Mesendoderm (in vitro differentiated cells): ENCODE measurements at regions not wholly inside any gene's neighbourhood (a gene's known extent, or its start where the extent isn't known, plus 50 kb on each side); places are given as distances from the start of the nearest gene placed in this dataset.

Experiments used
- DNase-seq: peaks from one replicate; pipeline ENCODE4 v3.0.0; 2013
- H2AK5ac ChIP-seq: 2 replicates; pipeline ENCODE4 v1.6.1; 2013; ENCODE audit warnings: low read length, inconsistent platforms
- H2BK120ac ChIP-seq: 2 replicates; pipeline ENCODE4 v1.6.1; 2013; ENCODE audit warnings: low read depth, mild to moderate bottlenecking, low read length, moderate library complexity, mixed read lengths
- H2BK15ac ChIP-seq: replicated peaks from 2 replicates; pipeline ENCODE4 v1.6.1; 2013; ENCODE audit warnings: low read depth, mild to moderate bottlenecking, moderate library complexity
- H2BK5ac ChIP-seq: 2 replicates; pipeline ENCODE4 v1.6.1; 2013; ENCODE audit warnings: low read length, inconsistent platforms
- H3K18ac ChIP-seq: 2 replicates; pipeline ENCODE4 v1.6.1; 2013; ENCODE audit warnings: mild to moderate bottlenecking, low read length, mixed read lengths
- H3K23ac ChIP-seq: one replicate; pipeline ENCODE4 v1.6.1; 2013; ENCODE audit warnings: low read length
- H3K27ac ChIP-seq: 2 replicates; pipeline ENCODE4 v1.5.1; 2013; ENCODE audit warnings: low read depth, mild to moderate bottlenecking, inconsistent platforms, low read length, moderate library complexity
- H3K27me3 ChIP-seq: 2 replicates; pipeline ENCODE4 v1.6.1; 2013; ENCODE audit warnings: low read length, control low read depth, mild to moderate bottlenecking, inconsistent platforms; ENCODE audit not compliant: insufficient read depth, poor library complexity
- H3K36me3 ChIP-seq: 2 replicates; pipeline ENCODE4 v1.6.1; 2013; ENCODE audit warnings: low read length, inconsistent platforms; ENCODE audit not compliant: control insufficient read depth, insufficient read depth
- H3K4ac ChIP-seq: one replicate; pipeline ENCODE4 v1.6.1; 2013; ENCODE audit warnings: low read depth, mild to moderate bottlenecking, low read length, moderate library complexity
- H3K4me1 ChIP-seq: 2 replicates; pipeline ENCODE4 v1.6.1; 2013; ENCODE audit warnings: low read depth, low read length, inconsistent platforms; ENCODE audit not compliant: control insufficient read depth
- H3K4me2 ChIP-seq: 2 replicates; pipeline ENCODE4 v1.6.1; 2013; ENCODE audit warnings: low read length
- H3K4me3 ChIP-seq: 2 replicates; pipeline ENCODE4 v1.5.1; 2013; ENCODE audit warnings: mild to moderate bottlenecking, low read length
- H3K56ac ChIP-seq: one replicate; pipeline ENCODE4 v1.6.1; 2013; ENCODE audit warnings: low read length
- H3K79me1 ChIP-seq: 2 replicates; pipeline ENCODE4 v1.6.1; 2013; ENCODE audit warnings: low read length, inconsistent platforms
- H3K79me2 ChIP-seq: 2 replicates; pipeline ENCODE4 v1.6.1; 2013; ENCODE audit warnings: mild to moderate bottlenecking, low read length; ENCODE audit not compliant: control insufficient read depth, insufficient read depth
- H3K9ac ChIP-seq: 2 replicates; pipeline ENCODE4 v1.6.1; 2013; ENCODE audit warnings: low read length, inconsistent platforms
- H4K5ac ChIP-seq: one replicate; pipeline ENCODE4 v1.6.1; 2013; ENCODE audit warnings: low read length
- H4K8ac ChIP-seq: one replicate; pipeline ENCODE4 v1.6.1; 2013; ENCODE audit warnings: low read depth, mild to moderate bottlenecking, control low read depth, low read length, moderate library complexity
- WGBS: extraction: QIAGEN DNeasy Blood & Tissue Kit; methylation state at CpG from one replicate; pipeline ENCODE4 v1.1.7; 2013; ENCODE audit warnings: low lambda C conversion rate, missing lambda C conversion rate; ENCODE audit not compliant: insufficient coverage; ENCODE audit errors: extremely low coverage; 5-methylcytosine and 5-hydroxymethylcytosine counted together

- no peak overlapping the region for H2BK120ac ChIP-seq
- no peak overlapping the region for H4K5ac ChIP-seq
- no peaks in the 10 kb centered on the region for H3K36me3 ChIP-seq
- H3K4me1 ChIP-seq, result no peaks in the 10 kb centered on the region
- DNase-seq, result no peak
- H3K27ac ChIP-seq, result no peak overlapping the region
- H3K4me2 ChIP-seq, result no peak overlapping the region
- H3K4me3 ChIP-seq, result no peak overlapping the region
- H4K8ac ChIP-seq, result no peak overlapping the region
- H2AK5ac ChIP-seq, result no peak overlapping the region
- H3K79me1 ChIP-seq, result no peaks in the 10 kb centered on the region
- no peak overlapping the region for H2BK5ac ChIP-seq
- no peak overlapping the region for H2BK15ac ChIP-seq
- no peaks in the 10 kb centered on the region for H3K79me2 ChIP-seq
- H3K4ac ChIP-seq, result no peak overlapping the region
- no peak overlapping the region for H3K23ac ChIP-seq
- H3K56ac ChIP-seq, result no peak overlapping the region
- WGBS, result no CpG with 5 or more reads among the region's 1 CpG
- no peak overlapping the region for H3K9ac ChIP-seq
- H3K18ac ChIP-seq, result no peak overlapping the region
- no peaks in the 10 kb centered on the region for H3K27me3 ChIP-seq
Observed at GRCh38 chr9:25939126-25939525, 260.9 kb upstream of the TUSC1 start.

GRCh38 chr9:25936031-25936430, 257.8 kb upstream of the TUSC1 start:
- Histone ChIP-seq H3K27me3 (no peaks in the 10 kb centered on the region), H3K4ac (no peak overlapping the region), H3K9ac (no peak overlapping the region), H2AK5ac (no peak overlapping the region), H3K56ac (no peak overlapping the region), H3K4me3 (no peak overlapping the region), H3K4me1 (no peaks in the 10 kb centered on the region), H3K79me2 (no peaks in the 10 kb centered on the region), H3K18ac (no peak overlapping the region), H3K36me3 (no peaks in the 10 kb centered on the region), H3K23ac (no peak overlapping the region), H4K5ac (no peak overlapping the region), H2BK120ac (no peak overlapping the region), H2BK5ac (no peak overlapping the region), H3K79me1 (no peaks in the 10 kb centered on the region), H2BK15ac (no peak overlapping the region), H3K4me2 (no peak overlapping the region), H4K8ac (no peak overlapping the region), H3K27ac (no peak overlapping the region)
- DNase-seq, result no peak
- WGBS, result no CpG with 5 or more reads among the region's 1 CpG

- H2BK5ac ChIP-seq, result no peak overlapping the region
- no peak overlapping the region for H2BK15ac ChIP-seq
- no peak overlapping the region for H3K9ac ChIP-seq
- H2AK5ac ChIP-seq, result no peak overlapping the region
- no peaks in the 10 kb centered on the region for H3K4me1 ChIP-seq
- H3K23ac ChIP-seq, result no peak overlapping the region
- no peak overlapping the region for H3K4me2 ChIP-seq
- H3K79me2 ChIP-seq, result no peaks in the 10 kb centered on the region
- no peak overlapping the region for H3K4ac ChIP-seq
- no peak overlapping the region for H3K56ac ChIP-seq
- no peak for DNase-seq
- no peak overlapping the region for H2BK120ac ChIP-seq
- H3K27ac ChIP-seq, result no peak overlapping the region
- H4K8ac ChIP-seq, result no peak overlapping the region
- H3K18ac ChIP-seq, result no peak overlapping the region
- WGBS, result no CpG with 5 or more reads among the region's 2 CpGs
- no peaks in the 10 kb centered on the region for H3K79me1 ChIP-seq
- H3K27me3 ChIP-seq, result no peaks in the 10 kb centered on the region
- no peak overlapping the region for H4K5ac ChIP-seq
- no peak overlapping the region for H3K4me3 ChIP-seq
- no peaks in the 10 kb centered on the region for H3K36me3 ChIP-seq
Observed at GRCh38 chr9:25935188-25935587, 256.9 kb upstream of the TUSC1 start.

- WGBS, result no CpG with 5 or more reads among the region's 2 CpGs
- Histone ChIP-seq H2BK15ac (no peak overlapping the region), H2AK5ac (no peak overlapping the region), H3K4me1 (no peaks in the 10 kb centered on the region), H3K23ac (no peak overlapping the region), H3K4ac (no peak overlapping the region), H3K4me3 (no peak overlapping the region), H3K79me1 (no peaks in the 10 kb centered on the region), H3K79me2 (no peaks in the 10 kb centered on the region), H3K56ac (no peak overlapping the region), H3K27ac (no peak overlapping the region), H2BK5ac (no peak overlapping the region), H3K27me3 (no peaks in the 10 kb centered on the region), H4K5ac (no peak overlapping the region), H2BK120ac (no peak overlapping the region), H4K8ac (no peak overlapping the region), H3K9ac (no peak overlapping the region), H3K36me3 (no peaks in the 10 kb centered on the region), H3K4me2 (no peak overlapping the region), H3K18ac (no peak overlapping the region)
- no peak for DNase-seq
Observed at GRCh38 chr9:25918761-25919160, 240.5 kb upstream of the TUSC1 start.

- H4K5ac ChIP-seq, result no peak overlapping the region
- H3K36me3 ChIP-seq, result no peaks in the 10 kb centered on the region
- no peaks in the 10 kb centered on the region for H3K4me1 ChIP-seq
- no peak overlapping the region for H2BK15ac ChIP-seq
- H4K8ac ChIP-seq, result no peak overlapping the region
- H3K4ac ChIP-seq, result no peak overlapping the region
- H3K27me3 ChIP-seq, result no peaks in the 10 kb centered on the region
- no peak overlapping the region for H2AK5ac ChIP-seq
- no peak overlapping the region for H3K4me3 ChIP-seq
- no peak for DNase-seq
- no peaks in the 10 kb centered on the region for H3K79me2 ChIP-seq
- no peak overlapping the region for H3K4me2 ChIP-seq
- H3K79me1 ChIP-seq, result no peaks in the 10 kb centered on the region
- no peak overlapping the region for H3K27ac ChIP-seq
- H3K18ac ChIP-seq, result no peak overlapping the region
- H3K23ac ChIP-seq, result no peak overlapping the region
- H2BK120ac ChIP-seq, result no peak overlapping the region
- H2BK5ac ChIP-seq, result no peak overlapping the region
- no peak overlapping the region for H3K56ac ChIP-seq
- no peak overlapping the region for H3K9ac ChIP-seq
Observed at GRCh38 chr9:25917731-25918362, 239.6 kb upstream of the TUSC1 start.

GRCh38 chr9:25913806-25914205, 235.6 kb upstream of the TUSC1 start:
- no peak overlapping the region for H3K27ac ChIP-seq
- DNase-seq, result no peak
- H4K5ac ChIP-seq, result no peak overlapping the region
- no peak overlapping the region for H3K4ac ChIP-seq
- H4K8ac ChIP-seq, result no peak overlapping the region
- no peak overlapping the region for H3K4me3 ChIP-seq
- H2BK15ac ChIP-seq, result no peak overlapping the region
- no peak overlapping the region for H2AK5ac ChIP-seq
- no peak overlapping the region for H3K9ac ChIP-seq
- H2BK5ac ChIP-seq, result no peak overlapping the region
- H3K56ac ChIP-seq, result no peak overlapping the region
- no peaks in the 10 kb centered on the region for H3K79me2 ChIP-seq
- no peaks in the 10 kb centered on the region for H3K36me3 ChIP-seq
- WGBS, result no CpG with 5 or more reads among the region's 4 CpGs
- no peak overlapping the region for H2BK120ac ChIP-seq
- H3K79me1 ChIP-seq, result no peaks in the 10 kb centered on the region
- no peak overlapping the region for H3K4me2 ChIP-seq
- no peaks in the 10 kb centered on the region for H3K4me1 ChIP-seq
- no peak overlapping the region for H3K23ac ChIP-seq
- H3K18ac ChIP-seq, result no peak overlapping the region
- no peaks in the 10 kb centered on the region for H3K27me3 ChIP-seq
